NCI-H748 (cell line): ENCODE measurements at regions not wholly inside any gene's neighbourhood (a gene's known extent, or its start where the extent isn't known, plus 50 kb on each side); places are given as distances from the start of the nearest gene placed in this dataset.
A peak's percentile ranks its signal among the peaks of the same experiment; 100 is the strongest.

Experiments
- DNase-seq: peaks from one replicate; lab custom pipeline; 2025; ENCODE audit not compliant: unreplicated experiment; lab: John Stamatoyannopoulos, UW

DNA sequence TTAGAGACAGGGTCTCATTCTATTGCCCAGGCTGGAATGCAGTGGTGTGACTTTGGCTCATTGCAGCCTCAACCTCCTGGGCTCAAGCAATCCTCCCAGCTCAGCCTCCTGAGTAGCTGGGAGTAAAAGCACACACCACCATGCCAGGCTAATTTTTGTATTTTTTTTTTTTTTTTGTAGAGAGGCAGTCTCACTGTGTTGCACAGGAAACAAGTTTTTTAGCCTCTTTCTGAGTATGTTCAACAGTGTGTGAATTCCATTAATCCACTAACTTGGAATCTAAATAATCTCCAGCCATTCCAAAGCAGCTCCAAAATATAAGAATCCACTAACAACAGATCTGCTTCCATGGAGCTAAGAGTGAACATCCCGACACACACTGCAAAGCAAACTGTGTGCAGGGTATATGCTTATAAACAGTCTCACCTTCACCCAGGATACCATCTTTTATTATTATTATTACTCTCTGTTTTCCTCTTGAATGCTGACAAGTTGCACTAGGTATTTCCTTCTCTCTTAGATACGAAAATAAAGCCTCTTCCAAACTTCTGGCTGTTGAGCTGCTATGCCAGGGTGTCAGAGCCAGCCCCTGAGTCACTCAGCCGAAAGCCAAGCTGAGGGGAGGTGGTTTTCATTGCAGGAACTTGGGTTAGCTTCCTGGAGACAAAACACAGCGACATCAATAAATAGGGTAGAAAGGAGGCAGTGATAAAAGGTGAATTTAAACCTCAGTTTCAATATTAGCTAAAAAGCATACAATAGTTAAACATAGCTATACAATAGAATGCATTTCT, 264.9 kb downstream of the HIVEP2 start:
- DNase-seq, result no peak

- DNase-seq, result no peak
Measured at GRCh38 chr6:142681099-142681498, 263.9 kb downstream of the HIVEP2 start.

- DNase-seq, result no peak
Measured at GRCh38 chr6:142682985-142683384, 262.0 kb downstream of the HIVEP2 start.

DNA sequence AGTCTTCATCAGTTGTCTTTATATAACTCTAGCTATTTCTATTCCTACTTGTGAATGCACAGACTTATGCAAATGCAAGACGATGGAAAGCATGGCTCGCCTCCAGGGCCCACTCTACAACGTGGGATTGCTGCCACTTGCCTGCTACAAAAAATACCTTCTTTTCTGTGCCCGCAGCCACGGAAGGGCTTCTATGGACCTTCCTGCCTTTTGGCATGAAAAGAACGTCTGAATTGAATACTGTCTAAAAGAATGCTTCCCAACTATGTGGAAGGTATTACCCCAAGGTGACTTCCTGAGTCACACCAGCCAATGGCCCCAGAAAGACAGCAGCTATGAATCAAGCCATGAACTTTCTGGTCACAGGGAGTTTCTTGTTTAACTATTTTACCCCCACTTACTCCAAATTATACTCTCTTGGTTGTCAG, 261.2 kb downstream of the HIVEP2 start:
- no peak for DNase-seq

GRCh38 chr6:142684371-142684770, 260.6 kb downstream of the HIVEP2 start:
- DNase-seq, result no peak

DNA sequence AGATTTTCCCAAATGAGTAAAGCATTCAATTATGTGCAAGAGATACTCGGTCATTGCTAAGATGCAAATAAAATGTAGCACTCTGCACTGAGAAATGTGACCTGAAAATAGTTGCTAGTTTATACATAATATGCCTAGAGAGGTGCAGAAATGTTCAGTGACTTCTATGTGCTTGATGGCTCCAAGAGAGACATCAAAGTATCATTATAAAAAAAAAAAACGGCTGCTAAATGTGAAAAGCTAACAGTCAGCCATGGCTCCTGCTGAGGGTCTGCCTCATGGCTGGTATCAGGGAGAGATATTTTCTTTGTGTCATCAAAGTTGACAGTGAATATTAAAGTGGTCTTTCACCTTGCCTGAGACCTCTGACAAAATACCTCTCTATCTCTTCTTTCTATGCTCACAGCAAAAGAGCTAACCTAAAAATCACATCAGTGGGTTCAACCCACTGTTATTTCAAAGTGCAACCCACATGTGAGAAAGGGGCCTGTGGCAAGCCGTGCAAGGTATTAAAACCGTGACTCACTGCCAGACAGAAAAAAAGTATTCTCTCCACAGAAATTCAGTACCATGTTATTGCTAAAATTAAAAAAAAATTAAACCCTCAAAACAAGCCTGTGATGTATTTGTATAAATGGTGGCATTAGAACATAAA, 259.0 kb downstream of the HIVEP2 start:
- no peak for DNase-seq

DNA sequence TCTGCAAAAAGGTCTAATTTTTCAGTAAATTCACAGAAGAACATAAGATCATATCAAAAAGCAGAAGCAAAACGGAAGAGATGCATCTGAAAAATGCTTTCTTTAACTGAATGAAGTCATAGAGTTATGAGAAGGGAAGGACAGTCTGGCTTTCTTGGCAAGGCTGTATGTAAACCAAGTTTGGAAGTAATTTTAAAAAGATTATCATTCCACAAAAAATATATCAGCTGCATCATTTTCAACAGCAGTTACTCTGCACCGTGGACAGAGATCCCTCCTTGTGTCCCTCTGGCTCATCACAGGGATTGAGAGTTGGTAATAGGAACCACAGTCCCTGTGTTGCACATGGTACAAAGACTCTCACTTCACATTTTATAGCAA, 258.5 kb downstream of the HIVEP2 start:
- DNase-seq, result no peak

GRCh38 chr6:142692942-142693341, 252.0 kb downstream of the HIVEP2 start:
- peak; percentile 43 for DNase-seq

DNA sequence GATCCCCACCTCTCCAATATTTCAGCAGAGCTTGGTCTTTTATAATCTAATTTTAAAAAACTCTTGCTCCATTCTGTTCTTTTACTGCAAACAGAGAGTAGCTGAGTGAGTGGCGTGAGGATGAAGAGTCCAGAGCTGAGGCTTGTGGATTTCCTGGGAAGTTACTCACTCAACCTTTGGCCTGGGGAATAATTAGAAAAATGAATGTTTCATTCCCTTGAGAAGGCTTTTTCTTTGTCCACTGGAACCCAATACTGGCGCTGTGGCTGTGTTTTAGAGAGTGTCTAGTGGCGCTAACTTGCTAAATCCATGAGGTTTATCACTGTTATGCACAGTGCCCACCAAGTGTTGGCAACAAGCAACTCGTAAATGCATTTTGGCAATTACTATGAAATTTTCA, 251.5 kb downstream of the HIVEP2 start:
- no peak for DNase-seq

DNA sequence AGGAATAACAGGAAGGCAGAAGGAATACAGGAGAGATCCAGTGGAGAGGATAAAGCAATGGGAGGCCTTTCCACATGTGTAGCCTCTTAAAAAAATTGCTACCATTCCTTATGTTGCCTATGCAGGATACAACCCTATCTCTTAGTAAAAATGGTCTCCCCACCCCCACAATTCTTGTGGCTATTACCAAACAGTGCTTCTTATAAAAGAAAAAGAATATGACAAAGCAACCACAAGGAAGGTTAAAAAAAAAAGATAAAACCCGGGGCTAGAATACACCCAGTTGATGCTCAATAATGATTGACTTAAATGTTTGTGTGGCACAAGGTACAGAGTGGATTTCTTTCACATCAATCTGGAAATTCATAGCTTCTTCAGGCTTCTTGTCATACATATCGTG, 250.9 kb downstream of the HIVEP2 start:
- DNase-seq, result no peak

GRCh38 chr6:142695016-142695415, 250.0 kb downstream of the HIVEP2 start:
- DNase-seq, result no peak

- no peak for DNase-seq
Measured at GRCh38 chr6:142696123-142697000, 248.6 kb downstream of the HIVEP2 start.

DNA sequence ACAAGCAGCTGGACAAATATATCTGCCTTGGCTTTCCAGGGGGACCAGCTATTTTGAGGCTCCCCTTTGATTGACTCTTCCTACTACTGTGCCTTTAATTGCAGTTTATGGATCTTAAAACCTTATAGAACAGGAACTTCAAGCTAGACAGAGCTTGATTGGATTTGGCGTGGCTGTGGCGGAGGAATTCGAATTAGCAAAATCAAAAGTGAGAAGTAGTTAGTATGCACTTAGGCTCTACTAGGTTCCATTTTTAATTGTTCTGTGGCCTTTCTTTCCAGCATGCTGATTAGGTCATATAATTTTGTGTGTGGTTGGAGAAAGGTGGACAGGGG, 248.0 kb downstream of the HIVEP2 start:
- no peak for DNase-seq

GRCh38 chr6:142697922-142698321, 247.1 kb downstream of the HIVEP2 start:
- DNase-seq, result no peak

DNA sequence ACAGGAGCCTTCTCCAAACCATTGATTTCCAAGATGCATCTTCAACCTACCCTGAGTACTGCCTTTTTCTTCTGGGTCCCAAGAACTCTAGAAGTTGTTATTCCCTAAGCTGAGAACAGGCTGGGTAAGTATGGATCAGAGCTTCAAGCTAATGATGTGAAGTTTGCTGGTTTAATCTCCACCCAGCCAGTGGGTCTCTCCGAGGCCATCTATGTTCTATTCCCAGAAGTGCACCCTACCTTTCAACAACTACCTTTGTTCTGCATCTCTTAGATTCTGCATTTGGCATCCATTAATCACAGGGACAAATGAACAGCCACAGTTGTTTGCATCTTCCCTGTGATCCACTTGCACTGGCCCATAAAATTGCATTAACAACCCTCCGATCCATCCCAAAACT, 246.2 kb downstream of the HIVEP2 start:
- DNase-seq, result no peak

- no peak for DNase-seq
Measured at GRCh38 chr6:142699391-142699790, 245.6 kb downstream of the HIVEP2 start.

- no peak for DNase-seq
Measured at GRCh38 chr6:142700032-142700431, 244.9 kb downstream of the HIVEP2 start.

DNA sequence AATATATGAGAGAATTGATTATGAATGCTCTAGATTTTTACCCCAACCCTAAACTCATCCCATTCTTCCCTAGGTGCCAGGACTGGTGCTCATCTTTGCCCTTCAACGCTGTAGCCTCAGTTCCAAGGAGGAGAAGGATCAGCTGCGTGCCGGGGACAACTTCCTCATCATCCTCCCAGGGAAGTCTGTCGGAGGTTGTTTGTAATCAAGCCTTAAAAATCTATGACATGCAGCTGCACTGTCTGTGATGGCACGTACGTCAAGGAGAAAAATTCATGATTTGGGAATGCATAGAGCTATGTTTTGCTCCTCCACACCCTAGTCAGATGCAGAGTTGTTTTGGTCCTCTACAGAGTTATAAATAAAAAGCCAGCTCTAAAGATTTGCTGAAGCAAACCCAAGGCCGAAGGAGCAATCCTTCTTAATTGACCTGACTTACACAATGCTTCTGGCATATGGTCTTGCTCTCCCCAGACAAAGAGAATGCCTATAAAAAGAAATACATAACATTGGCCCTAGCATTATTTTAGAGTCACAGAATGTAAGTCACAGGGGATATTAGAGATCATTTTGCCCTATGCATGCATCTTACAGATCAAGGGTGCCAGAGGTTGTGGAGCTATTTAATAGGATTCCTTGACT, 244.2 kb downstream of the HIVEP2 start:
- DNase-seq, result no peak
